ENCODE measurements at regions not wholly inside any gene's neighbourhood (a gene's known extent, or its start where the extent isn't known, plus 50 kb on each side); places are given as distances from the start of the nearest gene placed in this dataset.

DNA sequence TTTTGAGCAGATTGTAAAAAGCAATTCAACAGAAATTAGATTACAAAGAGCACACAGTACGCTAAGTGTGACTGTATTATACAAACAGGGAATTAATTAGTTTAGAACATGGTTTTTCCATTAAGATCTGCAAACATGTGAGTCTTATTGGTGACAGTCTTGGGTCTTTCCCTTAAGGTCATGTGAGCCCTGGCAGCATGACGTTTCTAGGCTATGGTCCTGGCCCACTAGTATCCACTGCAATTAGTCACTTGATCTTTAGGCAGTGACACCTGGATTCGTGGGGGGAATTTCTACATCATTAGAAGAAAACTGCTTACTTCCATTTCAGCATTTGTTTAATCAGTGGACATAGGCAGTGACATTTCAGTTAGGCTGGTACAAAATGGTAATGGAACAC lies 360.2 kb upstream of the NR2F2 start:
- intact Hi-C loops (cut with micrococcal nuclease): no loop called here

DNA sequence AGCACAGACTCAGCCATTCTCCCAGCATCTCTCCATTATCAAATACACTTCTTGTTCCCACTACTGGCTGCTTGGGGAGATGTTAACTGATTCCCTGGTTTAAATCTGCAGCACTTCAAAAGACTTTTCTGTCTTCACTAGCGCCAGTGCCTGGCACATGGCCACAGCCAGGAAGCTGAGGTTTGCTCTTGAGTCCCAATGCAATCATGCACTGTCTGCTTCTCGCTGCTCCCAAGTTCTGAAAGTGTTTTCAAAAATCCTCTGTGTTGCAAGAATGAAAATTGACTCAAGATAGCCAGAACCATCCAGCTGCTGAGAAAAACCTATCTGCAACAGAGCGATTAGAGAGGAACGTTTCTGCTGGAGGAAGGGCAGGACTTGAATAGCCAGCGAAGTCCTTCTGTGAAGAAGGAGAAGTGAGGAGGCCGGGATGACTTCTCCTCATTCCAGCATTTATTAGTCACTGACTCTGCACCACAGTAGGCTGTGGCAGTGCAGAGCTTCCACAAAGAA lies 358.4 kb upstream of the NR2F2 start:
- intact Hi-C loops (cut with micrococcal nuclease): no loop called here

- intact Hi-C loops (cut with micrococcal nuclease): no loop called here
These were observed 357.7 kb upstream of the NR2F2 start for GRCh38 chr15:95972812-95973211.

DNA sequence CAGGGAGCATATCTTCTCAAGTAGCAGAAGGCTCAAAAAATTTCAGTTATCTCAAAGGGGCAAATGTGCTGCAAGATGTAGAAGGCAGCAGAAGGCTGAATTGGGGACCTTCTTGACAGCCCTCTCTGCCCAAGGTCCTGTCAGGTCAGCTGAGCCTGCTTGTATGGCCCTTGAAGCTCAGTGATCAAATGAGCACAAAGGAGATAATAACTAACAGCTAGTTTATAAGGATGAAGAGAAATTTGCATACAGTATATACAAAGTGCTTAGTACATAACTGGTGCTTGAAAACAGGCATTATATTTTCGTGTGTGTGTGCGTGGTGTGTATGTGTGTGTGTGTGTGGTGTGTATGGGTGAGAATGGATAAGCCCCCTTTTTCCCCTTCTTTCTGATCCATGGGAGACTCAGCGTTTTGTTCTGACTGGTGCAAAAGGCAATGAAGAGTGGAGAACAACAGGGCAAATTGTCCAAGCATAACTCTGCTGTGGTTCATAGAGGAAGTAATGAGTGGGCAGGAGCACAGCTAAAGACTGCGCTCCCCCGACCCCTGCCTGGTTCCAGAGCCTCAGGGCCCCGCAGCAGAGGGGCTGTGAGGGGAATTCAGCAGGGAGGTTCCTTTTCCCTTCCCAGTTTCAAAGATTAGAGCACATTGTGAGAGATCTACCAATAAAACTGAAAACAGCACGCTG lies 356.8 kb upstream of the NR2F2 start:
- intact Hi-C loops (cut with micrococcal nuclease): no loop called here

- intact Hi-C loops (cut with micrococcal nuclease): no loop called here
These were observed 355.3 kb upstream of the NR2F2 start for GRCh38 chr15:95975212-95975611.

GRCh38 chr15:95979286-95979685 lies 351.2 kb upstream of the NR2F2 start:
- intact Hi-C loops (cut with micrococcal nuclease): no loop called here

GRCh38 chr15:95981209-95981608 lies 349.3 kb upstream of the NR2F2 start:
- intact Hi-C loops (cut with micrococcal nuclease): no loop called here

- intact Hi-C loops (cut with micrococcal nuclease): no loop called here
These were observed 343.2 kb upstream of the NR2F2 start for GRCh38 chr15:95987299-95987698.

- intact Hi-C loops (cut with micrococcal nuclease): no loop called here
These were observed 342.5 kb upstream of the NR2F2 start for GRCh38 chr15:95987886-95988573.

DNA sequence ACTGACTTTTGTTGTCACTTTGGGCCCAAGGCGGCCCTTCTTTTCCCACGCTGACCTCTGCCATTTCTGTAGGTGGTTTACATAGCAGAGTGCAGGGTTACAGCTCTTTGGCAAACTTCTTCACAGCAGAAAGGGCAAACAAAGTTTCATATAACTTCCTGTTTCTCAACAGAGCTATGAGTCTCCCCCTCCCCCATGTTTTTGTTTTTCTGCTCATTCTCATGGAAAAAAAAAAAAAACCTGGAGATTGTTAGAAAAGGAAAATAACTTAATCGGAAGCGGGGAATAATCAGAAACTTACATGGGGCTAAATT lies 342.0 kb upstream of the NR2F2 start:
- intact Hi-C loops (cut with micrococcal nuclease): no loop called here

DNA sequence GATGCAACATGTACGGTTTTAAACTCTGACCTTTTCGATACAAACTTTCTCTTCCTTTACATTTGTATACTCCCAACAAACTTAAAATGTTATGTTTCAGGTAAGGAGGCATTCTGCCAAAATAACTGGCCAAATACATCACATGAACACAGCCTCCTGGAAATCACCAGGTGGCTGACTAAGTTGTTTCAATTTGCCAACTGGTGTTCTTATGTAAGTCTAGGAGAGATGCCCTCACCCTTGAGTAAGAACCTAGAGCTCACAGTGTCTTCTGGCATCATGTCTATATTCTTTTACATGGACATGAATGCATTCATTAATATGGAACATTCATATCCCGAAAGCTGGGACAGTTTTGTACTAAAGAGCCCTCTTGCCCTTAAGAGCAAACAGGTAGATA lies 341.1 kb upstream of the NR2F2 start:
- intact Hi-C loops (cut with micrococcal nuclease): no loop called here

DNA sequence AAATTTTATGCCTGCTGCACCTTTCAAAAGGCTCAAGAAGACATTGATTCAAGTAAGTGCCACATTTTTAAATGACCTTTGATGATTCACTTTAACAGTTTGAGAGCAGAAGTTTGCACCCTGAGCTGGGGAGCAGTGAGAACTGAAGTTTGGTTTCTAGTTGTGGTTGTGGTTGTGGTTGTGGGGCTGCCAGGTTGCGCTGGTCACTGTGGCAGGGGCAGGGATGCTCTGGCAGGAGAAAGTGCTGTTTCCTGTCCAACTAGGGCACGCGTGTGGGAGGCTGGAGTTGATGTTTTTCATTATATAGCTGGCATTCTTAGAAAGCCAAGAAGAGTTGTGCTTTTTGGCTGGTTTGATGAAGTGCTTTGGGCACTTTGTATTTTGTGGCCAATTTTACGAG lies 339.7 kb upstream of the NR2F2 start:
- intact Hi-C loops (cut with micrococcal nuclease): no loop called here

DNA sequence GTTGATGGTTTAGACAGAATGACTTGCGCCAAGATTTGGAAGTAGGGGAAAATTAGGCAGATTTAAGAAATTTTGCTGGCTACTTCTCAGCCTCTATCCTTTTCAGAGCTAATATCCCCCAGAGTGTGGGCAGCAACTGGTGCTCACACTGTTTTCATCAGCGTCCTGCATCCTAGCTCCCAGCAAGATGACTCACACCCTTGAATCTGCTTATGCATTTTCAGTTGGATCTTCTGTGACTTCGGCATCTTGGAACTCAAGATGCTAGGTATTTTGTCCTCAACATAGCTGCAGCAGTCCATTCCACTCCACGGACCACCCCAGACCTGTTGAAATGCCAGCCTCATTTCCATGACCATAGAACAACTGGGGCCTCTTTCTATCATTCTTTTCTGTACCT lies 336.1 kb upstream of the NR2F2 start:
- intact Hi-C loops (cut with micrococcal nuclease): no loop called here

- intact Hi-C loops (cut with micrococcal nuclease): loop anchor here (2.0 to 5.0 kb wide), 2 partner anchors 163 to 711 kb away; no protein-coding TSS in a partner anchor
These were observed 334.9 kb upstream of the NR2F2 start for GRCh38 chr15:95995375-95996168.

GRCh38 chr15:95996494-95996893 lies 334.0 kb upstream of the NR2F2 start:
- intact Hi-C loops (cut with micrococcal nuclease): loop anchor here (2.0 to 5.0 kb wide), 2 partner anchors 164 to 712 kb away; no protein-coding TSS in a partner anchor

DNA sequence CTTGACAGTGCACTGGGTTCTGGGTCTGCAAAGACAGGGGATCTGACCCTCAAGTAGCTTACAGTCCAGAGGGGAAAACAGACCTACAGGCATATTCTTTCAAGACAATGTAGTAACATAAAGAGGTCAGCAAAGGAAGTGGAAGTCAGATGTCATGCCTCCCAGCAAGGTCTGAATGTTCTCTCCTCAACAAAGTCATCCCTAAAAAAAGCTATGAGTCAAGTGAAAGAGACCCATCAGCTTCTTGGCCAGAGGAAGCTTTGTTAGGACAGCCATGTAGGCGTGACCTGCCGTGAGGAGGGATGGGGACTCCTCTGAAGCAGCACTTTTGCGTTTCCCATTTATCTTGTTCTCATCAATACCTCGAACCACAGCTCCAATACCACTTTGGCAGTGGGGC lies 331.6 kb upstream of the NR2F2 start:
- intact Hi-C loops (cut with micrococcal nuclease): loop anchor here (5.0 kb wide), 1 partner anchor 167 kb away; no protein-coding TSS in a partner anchor

GRCh38 chr15:96002890-96003859 lies 327.3 kb upstream of the NR2F2 start:
- intact Hi-C loops (cut with micrococcal nuclease): no loop called here

DNA sequence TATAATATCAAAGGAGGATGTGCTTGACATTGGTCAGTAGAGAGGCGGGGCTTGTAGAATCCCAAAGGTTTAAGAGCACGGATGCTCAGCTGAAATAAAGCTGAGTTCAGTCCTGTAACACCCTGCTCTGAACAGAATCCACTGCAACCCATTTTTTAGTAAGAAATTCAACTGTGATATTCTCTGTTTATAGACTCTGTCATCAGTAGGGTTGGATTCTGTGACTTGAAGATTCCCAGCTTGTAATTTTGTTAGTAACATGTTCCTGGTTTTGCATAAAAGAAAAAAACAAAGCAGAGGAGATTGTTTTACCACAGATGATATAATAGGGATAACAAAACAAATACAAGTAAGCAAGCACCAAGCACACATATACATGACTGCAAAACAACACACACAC lies 324.6 kb upstream of the NR2F2 start:
- intact Hi-C loops (cut with micrococcal nuclease): no loop called here

- intact Hi-C loops (cut with micrococcal nuclease): no loop called here
These were observed 319.4 kb upstream of the NR2F2 start for GRCh38 chr15:96011136-96011535.

GRCh38 chr15:96014939-96015338 lies 315.6 kb upstream of the NR2F2 start:
- intact Hi-C loops (cut with micrococcal nuclease): no loop called here

DNA sequence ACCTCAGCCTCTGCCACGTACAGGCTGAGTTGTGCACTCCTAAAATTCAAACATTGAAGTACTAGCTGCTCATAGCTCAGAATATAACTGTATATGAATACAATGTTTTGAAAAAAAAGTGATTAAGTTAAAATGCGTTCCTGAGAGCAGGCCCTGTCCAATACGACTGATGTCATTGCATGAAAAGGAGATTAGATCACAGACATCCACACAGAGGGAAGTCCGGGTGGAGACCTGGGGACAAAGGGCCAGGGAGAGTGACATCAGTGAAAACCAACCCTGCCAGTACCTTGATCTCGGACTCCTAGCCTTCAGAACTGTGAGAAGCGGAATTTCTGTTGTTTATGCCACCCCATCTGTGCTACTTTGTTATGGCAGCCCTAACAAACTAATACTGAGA lies 311.4 kb upstream of the NR2F2 start:
- intact Hi-C loops (cut with micrococcal nuclease): no loop called here
